ENCODE measurements at regions not wholly inside any gene's neighbourhood (a gene's known extent, or its start where the extent isn't known, plus 50 kb on each side); places are given as distances from the start of the nearest gene placed in this dataset.

DNA sequence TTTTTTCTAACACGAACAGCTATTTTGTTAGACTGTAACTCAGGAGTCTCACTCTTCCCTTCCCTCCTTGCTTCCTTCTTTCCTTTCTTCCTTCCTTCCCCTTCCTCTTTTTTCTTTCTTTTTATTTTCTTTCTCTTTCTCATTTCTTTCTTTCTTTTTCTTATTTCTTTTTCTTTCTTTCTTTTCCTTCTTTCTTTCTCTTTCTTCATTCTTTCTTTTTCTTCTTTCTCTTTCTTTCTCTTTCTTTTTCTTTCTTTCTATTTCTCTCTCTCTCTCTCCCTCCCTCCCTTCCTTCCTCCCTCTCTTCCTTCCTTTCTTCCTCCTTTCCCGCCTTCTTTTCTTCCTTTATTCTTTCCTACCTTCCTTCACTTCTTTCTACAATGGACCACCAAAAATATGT is 1443.0 kb upstream of the LRRTM3 start:
- TF ChIP-seq POLR2A (IDR thresholded peaks at IDR 0.05; ENCODE audit: insufficient read depth in 1 of 2, low read depth in 2 of 2, low read length in 2 of 2) (no peak), KAT7 (CRISPR knock-in tag; IDR thresholded peaks at IDR 0.05; ENCODE audit: borderline replicate concordance) (no peak), ZBTB21 (CRISPR knock-in tag; IDR thresholded peaks at IDR 0.05) (no peak), SSRP1 (CRISPR knock-in tag; IDR thresholded peaks at IDR 0.05) (no peak), ZNF549 (CRISPR knock-in tag; IDR thresholded peaks at IDR 0.05) (no peak), POLR2AphosphoS5 (IDR thresholded peaks at IDR 0.05; ENCODE audit: low read depth, low read length) (no peak)
- TF ChIP-seq, protein P1, sequence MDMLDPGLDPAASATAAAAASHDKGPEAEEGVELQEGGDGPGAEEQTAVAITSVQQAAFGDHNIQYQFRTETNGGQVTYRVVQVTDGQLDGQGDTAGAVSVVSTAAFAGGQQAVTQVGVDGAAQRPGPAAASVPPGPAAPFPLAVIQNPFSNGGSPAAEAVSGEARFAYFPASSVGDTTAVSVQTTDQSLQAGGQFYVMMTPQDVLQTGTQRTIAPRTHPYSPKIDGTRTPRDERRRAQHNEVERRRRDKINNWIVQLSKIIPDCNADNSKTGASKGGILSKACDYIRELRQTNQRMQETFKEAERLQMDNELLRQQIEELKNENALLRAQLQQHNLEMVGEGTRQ (IDR thresholded peaks at IDR 0.05; ENCODE audit: low read depth, low read length) = no peak
- TF ChIP-seq, protein P1 (CRISPR knock-in tag; IDR thresholded peaks at IDR 0.05; ENCODE audit: borderline replicate concordance) = no peak
- TF ChIP-seq, protein P2, sequence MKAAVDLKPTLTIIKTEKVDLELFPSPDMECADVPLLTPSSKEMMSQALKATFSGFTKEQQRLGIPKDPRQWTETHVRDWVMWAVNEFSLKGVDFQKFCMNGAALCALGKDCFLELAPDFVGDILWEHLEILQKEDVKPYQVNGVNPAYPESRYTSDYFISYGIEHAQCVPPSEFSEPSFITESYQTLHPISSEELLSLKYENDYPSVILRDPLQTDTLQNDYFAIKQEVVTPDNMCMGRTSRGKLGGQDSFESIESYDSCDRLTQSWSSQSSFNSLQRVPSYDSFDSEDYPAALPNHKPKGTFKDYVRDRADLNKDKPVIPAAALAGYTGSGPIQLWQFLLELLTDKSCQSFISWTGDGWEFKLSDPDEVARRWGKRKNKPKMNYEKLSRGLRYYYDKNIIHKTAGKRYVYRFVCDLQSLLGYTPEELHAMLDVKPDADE (CRISPR knock-in tag; IDR thresholded peaks at IDR 0.05) = no peak
- TF ChIP-seq, protein P3, sequence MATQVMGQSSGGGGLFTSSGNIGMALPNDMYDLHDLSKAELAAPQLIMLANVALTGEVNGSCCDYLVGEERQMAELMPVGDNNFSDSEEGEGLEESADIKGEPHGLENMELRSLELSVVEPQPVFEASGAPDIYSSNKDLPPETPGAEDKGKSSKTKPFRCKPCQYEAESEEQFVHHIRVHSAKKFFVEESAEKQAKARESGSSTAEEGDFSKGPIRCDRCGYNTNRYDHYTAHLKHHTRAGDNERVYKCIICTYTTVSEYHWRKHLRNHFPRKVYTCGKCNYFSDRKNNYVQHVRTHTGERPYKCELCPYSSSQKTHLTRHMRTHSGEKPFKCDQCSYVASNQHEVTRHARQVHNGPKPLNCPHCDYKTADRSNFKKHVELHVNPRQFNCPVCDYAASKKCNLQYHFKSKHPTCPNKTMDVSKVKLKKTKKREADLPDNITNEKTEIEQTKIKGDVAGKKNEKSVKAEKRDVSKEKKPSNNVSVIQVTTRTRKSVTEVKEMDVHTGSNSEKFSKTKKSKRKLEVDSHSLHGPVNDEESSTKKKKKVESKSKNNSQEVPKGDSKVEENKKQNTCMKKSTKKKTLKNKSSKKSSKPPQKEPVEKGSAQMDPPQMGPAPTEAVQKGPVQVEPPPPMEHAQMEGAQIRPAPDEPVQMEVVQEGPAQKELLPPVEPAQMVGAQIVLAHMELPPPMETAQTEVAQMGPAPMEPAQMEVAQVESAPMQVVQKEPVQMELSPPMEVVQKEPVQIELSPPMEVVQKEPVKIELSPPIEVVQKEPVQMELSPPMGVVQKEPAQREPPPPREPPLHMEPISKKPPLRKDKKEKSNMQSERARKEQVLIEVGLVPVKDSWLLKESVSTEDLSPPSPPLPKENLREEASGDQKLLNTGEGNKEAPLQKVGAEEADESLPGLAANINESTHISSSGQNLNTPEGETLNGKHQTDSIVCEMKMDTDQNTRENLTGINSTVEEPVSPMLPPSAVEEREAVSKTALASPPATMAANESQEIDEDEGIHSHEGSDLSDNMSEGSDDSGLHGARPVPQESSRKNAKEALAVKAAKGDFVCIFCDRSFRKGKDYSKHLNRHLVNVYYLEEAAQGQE (IDR thresholded peaks at IDR 0.05; ENCODE audit: borderline replicate concordance in 1 of 2, low read depth in 1 of 2, low read length in 2 of 2) = no peak
- TF ChIP-seq, protein P4, sequence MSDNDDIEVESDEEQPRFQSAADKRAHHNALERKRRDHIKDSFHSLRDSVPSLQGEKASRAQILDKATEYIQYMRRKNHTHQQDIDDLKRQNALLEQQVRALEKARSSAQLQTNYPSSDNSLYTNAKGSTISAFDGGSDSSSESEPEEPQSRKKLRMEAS (IDR thresholded peaks at IDR 0.05) = no peak
- TF ChIP-seq, protein P5, sequence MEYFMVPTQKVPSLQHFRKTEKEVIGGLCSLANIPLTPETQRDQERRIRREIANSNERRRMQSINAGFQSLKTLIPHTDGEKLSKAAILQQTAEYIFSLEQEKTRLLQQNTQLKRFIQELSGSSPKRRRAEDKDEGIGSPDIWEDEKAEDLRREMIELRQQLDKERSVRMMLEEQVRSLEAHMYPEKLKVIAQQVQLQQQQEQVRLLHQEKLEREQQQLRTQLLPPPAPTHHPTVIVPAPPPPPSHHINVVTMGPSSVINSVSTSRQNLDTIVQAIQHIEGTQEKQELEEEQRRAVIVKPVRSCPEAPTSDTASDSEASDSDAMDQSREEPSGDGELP (IDR thresholded peaks at IDR 0.05; ENCODE audit: borderline replicate concordance, low read depth) = no peak

Measured in HepG2 (cell line).